UCSD-AML1 (cell line): ENCODE measurements at regions not wholly inside any gene's neighbourhood (a gene's known extent, or its start where the extent isn't known, plus 50 kb on each side); places are given as distances from the start of the nearest gene placed in this dataset.

Source experiments
- DNase-seq: peaks from one replicate; lab custom pipeline; 2025; ENCODE audit not compliant: unreplicated experiment; lab: John Stamatoyannopoulos, UW

DNA sequence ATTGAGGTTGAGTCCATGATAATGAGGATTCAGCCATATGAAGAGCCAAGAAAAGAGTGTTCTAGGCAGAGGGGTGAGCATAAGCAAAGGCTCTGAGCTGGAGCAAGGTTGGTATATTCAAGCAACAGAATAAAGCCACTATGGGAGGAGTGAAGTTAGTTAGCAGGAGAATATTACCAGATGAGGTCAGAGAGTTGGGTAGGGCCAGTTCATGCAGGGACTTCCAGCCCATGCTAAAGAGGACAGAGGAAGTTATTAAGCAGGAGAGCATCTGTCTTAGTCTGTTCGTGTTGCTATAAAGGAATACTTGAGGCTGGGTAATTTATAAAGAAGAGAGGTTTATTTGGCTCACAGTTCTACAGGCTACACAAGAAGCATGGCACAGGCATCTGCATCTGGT lies 57.1 kb upstream of the ATG10 start:
- DNase-seq = no peak

DNA sequence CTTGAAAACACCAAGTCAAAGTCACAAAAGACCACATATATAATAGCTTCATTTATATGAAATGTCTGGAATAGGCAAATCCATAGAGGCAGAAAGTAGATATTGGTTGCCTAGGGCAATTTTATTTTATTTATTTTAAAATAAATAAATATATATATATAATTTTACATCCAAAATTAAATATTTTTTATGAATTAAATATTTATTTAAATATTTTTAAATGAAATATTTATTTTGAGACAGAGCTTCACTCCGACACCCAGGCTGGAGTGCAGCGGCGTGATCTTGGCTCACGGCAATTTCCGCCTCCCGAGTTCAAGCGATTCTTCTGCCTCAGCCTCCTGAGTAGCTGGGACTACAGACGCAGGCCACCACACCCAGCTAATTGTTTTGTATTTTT lies 58.9 kb upstream of the ATG10 start:
- no peak for DNase-seq

DNA sequence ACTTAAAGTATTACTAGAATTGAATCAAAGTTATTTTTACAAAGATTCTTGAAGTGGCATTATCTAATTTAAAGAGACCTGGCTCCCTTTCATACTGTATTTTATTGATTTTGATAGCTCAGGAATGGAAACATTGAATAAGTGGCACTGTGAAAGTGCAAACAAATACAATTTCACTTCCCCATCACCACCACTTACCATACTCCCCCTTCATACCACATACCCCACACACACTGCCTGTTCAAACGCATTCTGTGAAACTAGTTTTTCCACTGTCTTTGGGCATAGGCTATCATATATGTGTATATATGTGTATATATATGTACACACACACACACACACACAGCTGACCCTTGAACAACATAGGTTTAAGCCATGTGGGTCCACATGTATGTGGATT lies 62.1 kb upstream of the ATG10 start:
- DNase-seq = no peak

DNA sequence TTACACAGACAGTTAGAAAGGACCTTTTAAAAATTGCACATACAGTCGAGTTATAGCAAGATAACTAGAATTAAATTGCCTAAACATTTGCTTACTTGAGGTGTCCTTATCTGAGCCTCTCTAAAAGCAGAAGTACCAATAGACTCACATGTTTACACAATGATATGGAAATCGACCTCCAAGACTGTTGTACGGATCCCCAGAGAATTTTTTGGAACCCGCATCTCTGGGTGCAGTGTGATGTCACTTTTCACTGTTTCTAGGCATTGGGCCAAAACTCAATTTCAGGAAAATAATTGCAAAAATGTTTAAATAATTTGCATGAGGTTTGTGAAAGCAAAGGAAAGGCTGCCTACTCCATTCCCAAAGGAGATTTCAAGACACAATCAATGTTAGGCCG lies 63.1 kb upstream of the ATG10 start:
- no peak for DNase-seq

DNA sequence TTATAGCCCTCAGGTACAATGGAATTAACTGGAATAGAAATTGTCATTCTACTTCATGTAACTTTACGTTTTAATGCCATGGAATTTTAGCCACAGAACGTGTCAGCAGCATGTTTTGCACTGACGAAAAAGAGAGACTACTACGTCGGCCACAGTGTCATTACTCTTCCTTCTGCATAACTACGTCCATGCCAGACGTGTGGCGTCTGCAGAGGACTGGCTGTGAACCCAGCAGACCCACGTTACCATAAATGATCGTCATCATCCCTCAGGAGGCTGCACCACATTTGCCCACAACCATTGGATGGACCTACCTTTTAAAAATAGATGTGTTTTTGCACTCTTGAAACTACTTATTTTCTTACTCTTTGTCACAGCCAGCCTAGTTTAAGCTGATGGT lies 63.8 kb upstream of the ATG10 start:
- no peak for DNase-seq

DNA sequence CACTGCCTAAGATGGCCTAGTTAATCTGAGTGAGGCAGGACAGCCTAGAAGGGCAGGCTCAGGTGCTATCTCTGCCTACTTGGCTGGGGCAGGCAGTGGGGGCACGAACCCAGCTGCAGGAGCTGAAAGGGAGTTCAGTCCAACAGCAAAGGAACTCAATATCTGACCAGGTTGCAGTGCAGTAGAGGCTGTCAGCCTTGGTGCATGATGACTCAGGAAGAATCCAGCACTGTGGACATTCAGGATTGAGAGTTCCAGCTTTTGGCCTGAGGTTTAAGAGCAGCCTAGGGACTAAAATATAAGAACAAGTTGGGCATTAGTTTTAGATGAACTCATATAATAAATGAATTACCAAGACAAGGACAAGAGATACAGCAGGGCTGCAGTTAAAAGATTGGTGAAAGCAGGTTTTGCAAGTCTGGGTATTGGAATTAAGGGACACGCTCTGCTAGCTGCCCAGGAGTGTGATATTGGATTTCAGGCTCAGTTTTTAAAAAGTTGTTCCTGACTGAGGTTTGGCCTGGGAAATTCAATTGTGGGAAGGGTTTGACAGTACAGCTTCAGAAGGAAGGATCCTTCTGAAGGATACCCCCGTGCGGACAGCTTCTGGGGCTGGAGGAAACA lies 64.7 kb upstream of the ATG10 start:
- DNase-seq = no peak

DNA sequence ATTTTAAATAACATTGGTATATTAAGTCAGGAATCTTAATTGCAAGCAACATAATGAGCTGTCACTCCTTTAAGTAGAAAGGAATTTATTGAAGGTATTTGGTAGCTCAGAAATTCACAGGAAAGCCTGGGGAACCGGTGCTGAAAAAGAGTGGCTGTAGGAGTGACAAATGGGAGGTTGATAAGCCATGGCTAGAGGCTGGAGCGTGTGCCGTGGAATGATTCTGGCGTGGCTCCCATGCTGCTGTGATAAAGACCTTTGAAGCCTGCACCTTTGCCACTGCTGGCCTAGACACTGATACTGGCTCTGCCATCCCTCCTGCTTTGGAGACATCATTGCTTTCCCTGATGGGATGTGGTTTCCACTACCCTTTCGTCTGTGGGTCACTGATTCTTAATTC lies 65.7 kb upstream of the ATG10 start:
- no peak for DNase-seq

DNA sequence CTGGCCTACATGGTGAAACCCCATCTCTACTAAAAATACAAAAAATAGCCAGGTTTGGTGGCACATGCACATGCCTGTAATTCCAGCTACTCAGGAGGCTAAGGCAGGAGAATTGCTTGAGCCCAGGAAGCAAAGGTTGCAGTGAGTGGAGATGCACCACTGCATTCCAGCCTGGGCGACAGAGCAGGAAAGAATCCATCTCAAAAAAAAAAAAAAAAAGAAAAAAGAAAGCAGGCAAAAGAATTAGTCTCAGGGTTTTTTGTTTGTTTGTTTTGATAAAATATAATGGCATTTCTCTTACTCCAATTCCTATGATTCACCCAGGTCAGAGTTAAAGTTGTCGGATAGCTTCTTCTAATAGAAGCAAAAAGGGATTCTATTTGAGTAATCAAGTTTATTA lies 67.0 kb upstream of the ATG10 start:
- DNase-seq = no peak

DNA sequence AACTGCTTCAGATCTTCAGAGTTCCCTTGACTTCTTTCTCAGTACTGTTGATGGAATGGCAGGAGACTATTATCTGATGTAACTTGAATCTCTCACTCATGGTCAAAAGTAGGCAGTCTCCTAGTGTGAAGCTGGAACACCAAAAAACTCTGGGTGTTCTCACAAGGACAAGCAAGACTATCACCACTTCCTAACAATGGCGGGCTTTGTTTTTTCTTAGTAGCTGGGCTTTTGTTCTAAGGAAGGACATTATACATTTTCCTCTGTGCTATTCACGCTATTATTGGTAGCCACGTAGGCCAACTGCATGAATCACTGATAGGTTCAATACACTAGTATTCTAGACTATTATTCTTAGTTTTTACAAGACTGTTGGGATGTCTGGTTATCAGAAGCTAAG lies 67.7 kb upstream of the ATG10 start:
- DNase-seq = no peak

DNA sequence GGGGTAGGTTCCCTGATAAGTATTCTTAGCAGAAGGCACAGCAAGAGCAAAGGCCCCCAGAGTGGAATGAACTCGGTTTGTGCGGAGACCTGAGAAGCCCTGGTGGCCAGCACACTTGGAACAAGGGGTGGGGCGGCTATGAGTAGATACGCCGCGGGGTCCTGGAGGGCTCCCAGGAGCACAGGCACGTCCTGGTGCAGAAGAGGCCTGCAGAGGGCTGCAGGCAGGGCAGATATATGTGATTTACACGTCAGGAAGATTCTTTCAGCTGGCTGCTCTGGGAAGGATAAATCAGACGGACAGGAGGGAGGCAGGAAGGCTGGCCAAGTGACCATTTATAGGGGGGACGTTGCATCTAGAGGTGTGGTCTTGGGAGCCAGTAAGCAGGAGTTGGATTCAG lies 70.2 kb upstream of the ATG10 start:
- DNase-seq = no peak

DNA sequence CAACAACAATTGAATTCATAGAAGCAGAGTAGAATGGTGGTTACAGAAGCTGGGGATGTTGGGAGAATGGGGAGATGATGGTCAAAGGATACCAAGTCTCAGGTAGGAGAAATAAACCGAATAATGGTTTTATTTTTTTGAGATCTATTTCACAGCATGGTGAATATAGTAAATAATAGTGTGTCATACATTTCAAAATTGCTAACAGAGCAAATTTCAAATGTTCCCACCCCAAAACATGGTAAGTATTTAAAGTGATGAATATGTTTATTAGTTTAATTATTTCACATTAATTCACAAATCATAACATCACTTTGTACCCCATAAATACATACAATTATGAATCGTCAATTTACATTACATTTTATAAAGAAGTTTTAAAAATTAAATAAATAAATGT lies 72.7 kb upstream of the ATG10 start:
- DNase-seq = no peak

DNA sequence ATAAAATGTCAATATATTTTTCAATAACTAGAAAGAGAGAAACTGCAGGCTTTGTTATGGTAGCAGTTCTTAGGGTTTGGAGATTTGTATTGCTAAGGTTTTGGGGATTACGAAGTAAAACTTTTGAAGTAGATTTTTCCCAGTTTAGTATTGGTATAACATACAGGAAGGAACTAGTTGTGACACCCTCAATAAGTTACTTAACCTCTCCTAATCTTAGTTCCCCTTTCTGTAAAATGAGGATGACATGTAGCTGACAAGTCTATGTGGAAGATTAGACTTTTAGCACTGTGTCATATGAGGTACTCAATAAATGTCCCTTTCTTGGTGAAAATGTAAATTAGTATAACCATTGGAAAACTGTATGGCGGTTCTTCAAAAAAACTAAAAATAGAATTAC lies 73.4 kb upstream of the ATG10 start:
- DNase-seq = no peak

DNA sequence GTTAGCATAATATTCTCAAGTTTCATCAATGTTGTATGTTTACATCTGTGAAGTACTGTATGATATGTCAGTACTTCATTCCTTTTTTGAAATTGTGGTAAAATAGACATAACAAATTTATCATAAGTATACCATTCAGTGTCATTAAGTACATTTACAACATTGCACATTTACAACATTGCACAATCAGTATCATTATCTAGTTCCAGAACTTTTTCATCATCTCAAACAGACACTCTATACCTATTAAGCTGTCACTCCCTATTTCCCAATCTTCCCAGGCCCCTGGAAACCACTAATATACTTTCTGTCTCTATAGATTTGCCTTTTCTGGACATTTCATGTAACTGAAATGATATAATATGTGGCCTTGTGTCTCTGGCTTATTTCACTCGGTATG lies 75.1 kb upstream of the ATG10 start:
- no peak for DNase-seq

DNA sequence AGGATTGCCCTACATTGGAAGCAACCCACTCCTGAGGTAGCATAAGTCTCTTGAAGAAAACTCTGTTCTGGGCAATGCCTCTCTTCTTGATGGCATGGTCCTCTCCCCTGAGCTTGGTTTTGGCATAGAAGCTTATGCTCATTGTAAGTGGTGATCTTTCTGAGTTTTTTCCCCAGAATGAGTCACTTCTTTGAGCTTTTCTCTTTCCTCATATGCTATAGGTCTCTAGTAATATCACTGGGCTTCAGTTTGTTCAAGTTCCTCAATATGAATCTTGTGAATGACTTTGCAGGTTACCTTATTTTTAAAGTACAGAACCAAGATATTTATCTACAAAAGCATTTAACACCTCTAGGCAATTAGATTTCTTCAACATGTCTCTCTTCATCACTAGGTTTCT lies 76.5 kb upstream of the ATG10 start:
- DNase-seq = no peak

DNA sequence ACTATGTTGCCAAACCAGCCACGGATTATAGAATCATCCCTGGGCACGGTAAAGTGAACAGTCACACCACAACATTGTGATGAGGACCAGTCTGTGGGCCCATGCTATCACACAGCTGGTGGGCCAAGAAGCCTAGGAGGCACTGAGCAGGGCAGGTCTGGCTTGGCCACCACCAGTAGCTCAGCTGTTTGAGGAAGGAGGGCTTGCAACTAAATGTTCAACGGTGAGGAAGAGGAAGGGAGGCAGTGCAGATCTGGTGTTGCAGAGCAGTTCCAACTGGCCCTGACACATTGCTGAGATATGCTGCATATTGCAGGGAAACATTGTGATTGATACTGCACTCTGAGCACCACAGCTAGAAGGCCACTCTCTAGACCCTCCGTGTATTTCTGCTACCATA lies 77.9 kb upstream of the ATG10 start:
- no peak for DNase-seq

DNA sequence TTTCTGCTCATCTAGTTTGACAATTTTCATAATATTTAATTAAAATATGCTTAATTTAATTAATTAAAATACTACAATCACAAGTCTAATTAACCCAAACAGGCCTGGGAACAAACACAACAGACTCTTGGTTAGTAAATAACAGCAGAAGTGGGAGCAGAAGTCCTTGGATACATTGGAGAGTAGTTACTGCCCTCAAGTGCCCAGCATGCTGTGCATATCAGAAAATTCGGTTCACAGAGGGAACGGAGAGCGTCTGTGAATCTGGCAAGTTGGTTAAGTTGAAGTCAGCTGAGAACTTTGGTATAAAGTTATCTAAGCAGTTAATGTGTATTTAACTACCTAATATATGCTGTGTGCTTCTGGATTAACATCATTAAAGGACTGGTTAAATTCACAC lies 87.0 kb upstream of the ATG10 start:
- DNase-seq = no peak

DNA sequence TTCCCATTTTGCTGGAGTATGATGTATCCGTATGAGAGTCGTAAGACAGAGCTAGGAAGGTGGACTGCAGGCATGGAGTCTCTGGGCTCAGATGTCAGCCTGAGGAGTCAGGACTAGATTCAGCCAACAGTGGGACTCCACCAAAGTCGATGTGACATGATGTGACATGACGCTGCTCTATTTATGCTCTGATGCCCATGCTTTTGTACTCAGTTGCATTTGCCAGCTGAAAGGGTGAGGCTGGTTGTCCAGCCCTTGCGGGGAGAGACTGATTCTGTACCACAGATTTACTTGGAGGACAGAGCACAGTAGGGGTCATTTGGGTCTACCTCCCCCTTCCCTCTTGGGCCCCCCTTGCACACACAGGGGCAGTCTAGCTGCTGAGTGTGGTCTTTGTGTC lies 88.5 kb upstream of the ATG10 start:
- no peak for DNase-seq

DNA sequence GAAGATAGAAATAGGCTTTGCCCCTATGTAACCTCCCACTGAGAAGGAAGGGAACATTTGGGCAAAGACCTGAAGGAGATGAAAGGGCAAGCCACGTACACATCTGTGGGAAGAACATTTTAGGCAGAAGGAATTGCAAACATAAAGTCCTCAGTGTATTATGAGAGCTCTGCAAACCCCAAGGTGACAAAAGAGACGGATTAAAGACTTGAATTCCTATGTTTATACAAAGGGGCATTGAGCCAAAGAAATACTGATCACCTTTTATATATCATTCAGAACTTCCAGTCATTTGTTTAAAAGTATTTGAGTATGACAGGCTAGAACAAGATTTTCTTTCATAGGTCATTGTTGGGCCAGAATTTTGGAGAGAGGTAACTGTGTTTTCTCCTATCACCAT lies 90.2 kb upstream of the ATG10 start:
- no peak for DNase-seq

DNA sequence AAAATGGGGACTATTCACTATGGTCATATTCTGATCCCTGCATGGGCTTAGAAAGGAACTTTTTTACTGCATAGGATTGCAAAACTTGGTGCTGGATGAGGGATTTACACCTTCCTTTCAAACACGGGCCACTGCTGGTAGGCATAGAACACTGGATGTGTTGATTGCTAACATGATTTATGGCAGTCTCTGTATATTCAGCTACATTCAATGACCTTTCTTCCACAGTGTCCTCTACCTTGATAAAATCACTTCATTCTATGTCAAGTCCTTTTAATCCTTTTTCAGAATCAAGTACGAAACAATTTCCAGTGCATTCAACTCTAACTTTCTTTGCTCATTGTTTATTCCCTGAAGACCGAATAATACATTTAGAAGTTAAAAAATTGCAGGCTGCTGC lies 91.9 kb upstream of the ATG10 start:
- DNase-seq = no peak

DNA sequence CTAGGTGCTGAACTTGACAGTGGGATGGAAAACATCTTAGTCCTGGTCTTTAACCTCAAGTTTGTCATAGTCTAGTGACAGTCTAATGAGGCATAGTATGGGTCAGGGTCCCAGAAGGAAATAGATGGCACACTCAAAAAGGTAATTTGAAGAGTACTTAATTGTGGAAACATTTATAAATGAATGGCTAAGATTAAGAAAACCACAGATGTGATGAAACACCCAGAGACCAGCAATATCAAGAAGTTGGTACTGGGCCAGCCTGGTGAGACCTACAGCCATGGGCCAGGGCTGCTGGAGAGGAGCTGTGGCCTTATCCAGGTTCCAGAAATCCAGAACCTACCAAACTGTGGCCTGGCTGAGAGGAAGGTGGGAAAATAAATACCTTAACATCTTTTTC lies 93.5 kb upstream of the ATG10 start:
- no peak for DNase-seq

DNA sequence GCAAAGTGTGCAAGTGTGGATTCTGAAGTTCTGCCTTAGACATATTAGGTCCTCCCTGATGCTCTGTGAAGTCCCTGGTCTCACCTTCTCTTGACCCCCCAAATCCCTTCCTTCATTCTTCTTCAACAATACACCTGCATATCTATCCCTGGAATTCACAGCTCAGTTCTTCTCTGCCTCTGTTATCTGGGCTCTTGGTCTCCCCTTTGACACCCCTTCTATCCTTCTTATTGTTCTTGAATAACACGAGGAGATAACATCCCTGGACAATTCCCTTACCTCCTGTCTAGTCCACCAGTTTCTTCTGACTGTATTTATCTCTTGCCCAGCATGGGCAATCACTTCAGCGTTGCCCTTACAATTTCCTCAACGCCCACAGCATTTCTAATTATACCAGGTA lies 104.8 kb upstream of the ATG10 start:
- no peak for DNase-seq

DNA sequence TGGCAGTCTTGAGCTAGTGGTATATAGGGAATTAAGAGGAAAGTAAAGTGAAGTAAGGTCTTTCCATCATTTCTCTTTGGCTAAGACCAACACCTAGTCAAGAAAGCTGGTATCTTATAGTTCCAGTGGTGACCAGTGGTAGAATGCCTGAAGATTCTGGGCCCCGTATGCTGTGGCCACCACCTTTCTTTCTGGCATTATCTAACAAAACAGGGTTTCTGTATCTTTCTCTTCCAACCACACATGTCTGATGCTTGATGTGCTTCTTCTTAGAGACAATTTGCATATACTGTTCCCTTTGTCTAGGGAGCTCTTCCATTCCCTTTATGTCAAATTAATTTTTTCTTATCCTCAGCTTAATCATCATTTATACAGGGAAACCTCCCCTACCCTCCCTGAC lies 109.9 kb upstream of the SSBP2 start:
- DNase-seq = no peak

DNA sequence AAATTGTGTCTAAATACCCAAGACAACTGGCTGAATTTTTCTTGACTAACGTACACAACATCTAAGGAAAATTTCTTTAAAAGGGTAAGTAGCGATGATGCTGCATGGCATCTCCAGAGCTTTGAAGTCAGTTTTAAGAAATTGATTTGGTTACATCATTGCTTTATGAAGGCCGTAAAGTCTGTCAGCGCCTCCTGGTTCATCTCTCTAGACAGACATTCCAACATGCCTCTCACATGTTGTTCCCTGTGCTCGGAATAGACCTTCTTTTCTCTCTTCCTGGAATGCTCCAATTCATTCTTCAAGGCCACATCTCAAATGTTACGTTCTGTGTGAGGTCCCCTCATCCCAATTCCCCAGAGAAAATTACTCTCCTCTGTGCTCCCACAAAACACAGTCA lies 108.7 kb upstream of the SSBP2 start:
- no peak for DNase-seq
